ENCODE measurements at regions not wholly inside any gene's neighbourhood (a gene's known extent, or its start where the extent isn't known, plus 50 kb on each side); places are given as distances from the start of the nearest gene placed in this dataset.

GRCh38 chr2:4085186-4085585, 381.8 kb downstream of the DCDC2C start:
- no peak for DNase-seq (ENCODE audit: extremely low read depth, low read depth)
- H3K4me3 ChIP-seq (replicated peaks; ENCODE audit: low read depth, low read length): no peak overlapping the region
- no peak for TF ChIP-seq CTCF (IDR thresholded peaks at IDR 0.05; ENCODE audit: low read depth, low read length, missing control alignments)

GRCh38 chr2:4090668-4091630, 387.6 kb downstream of the DCDC2C start:
- TF ChIP-seq CTCF (IDR thresholded peaks at IDR 0.05; ENCODE audit: low read depth, low read length, missing control alignments): no peak
- H3K4me3 ChIP-seq (replicated peaks; ENCODE audit: low read depth, low read length): no peak overlapping the region
- no peak for DNase-seq (ENCODE audit: extremely low read depth, low read depth)

GRCh38 chr2:4091869-4092268, 388.5 kb downstream of the DCDC2C start:
- no peak for TF ChIP-seq CTCF (IDR thresholded peaks at IDR 0.05; ENCODE audit: low read depth, low read length, missing control alignments)
- DNase-seq (ENCODE audit: extremely low read depth, low read depth): no peak
- H3K4me3 ChIP-seq (replicated peaks; ENCODE audit: low read depth, low read length): no peak overlapping the region

- no peak overlapping the region for H3K4me3 ChIP-seq (replicated peaks; ENCODE audit: low read depth, low read length)
- TF ChIP-seq CTCF (IDR thresholded peaks at IDR 0.05; ENCODE audit: low read depth, low read length, missing control alignments): no peak
- no peak for DNase-seq (ENCODE audit: extremely low read depth, low read depth)
These were observed 391.4 kb downstream of the DCDC2C start for GRCh38 chr2:4094743-4095142.

GRCh38 chr2:4096978-4097766, 393.8 kb downstream of the DCDC2C start:
- no peak for TF ChIP-seq CTCF (IDR thresholded peaks at IDR 0.05; ENCODE audit: low read depth, low read length, missing control alignments)
- DNase-seq (ENCODE audit: extremely low read depth, low read depth): no peak
- H3K4me3 ChIP-seq (replicated peaks; ENCODE audit: low read depth, low read length): no peak overlapping the region

- H3K4me3 ChIP-seq (replicated peaks; ENCODE audit: low read depth, low read length): no peak overlapping the region
- no peak for DNase-seq (ENCODE audit: extremely low read depth, low read depth)
- TF ChIP-seq CTCF (IDR thresholded peaks at IDR 0.05; ENCODE audit: low read depth, low read length, missing control alignments): no peak
These were observed 394.8 kb downstream of the DCDC2C start for GRCh38 chr2:4098137-4098536.

Data from HFF-Myc (cell line).